ENCODE measurements at regions not wholly inside any gene's neighbourhood (a gene's known extent, or its start where the extent isn't known, plus 50 kb on each side); places are given as distances from the start of the nearest gene placed in this dataset.
A peak's percentile ranks its signal among the peaks of the same experiment; 100 is the strongest.

DNA sequence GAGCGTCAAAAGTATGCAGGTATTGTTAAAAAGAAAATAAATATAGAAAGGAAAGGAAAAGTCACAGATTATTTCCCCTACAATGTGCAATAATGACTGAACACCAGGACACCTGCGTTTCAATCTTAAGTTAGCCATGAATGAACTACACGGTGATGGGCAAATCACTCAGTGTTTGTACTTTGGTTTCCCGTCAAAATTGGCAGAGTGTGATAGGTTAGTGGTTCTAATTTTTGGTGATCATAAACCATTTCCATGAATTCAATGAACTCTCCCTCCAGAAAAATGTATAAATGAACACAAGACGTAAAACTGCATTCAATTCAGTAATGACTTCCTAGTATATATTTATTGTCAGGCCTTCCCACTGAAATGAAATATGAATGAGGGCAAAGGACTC lies 59.0 kb upstream of the ITGA1 start:
- WGBS (ENCODE audit: insufficient coverage): no CpG with 5 or more reads among the region's 5 CpGs
- no peaks in the 10 kb centered on the region for H3K36me3 Mint-ChIP-seq
- H3K27ac Mint-ChIP-seq: peak overlapping the region; percentile 7 to 37
- POLR2A ChIA-PET: interaction anchor here in 1 of 2 donors (0.5 kb wide), 1 partner anchor 62 kb away, joined by 3 read pairs; no protein-coding TSS in a partner anchor
- ATAC-seq (replicated peaks in 1 of 4): no peak
- no peak overlapping the region for H3K4me3 Mint-ChIP-seq
- Histone ChIP-seq H3K27ac (ENCODE audit: low read length) (no peak overlapping the region), H3K27me3 (replicated peaks in 1 of 2; ENCODE audit: control insufficient read depth in 2 of 2, extremely low read depth in 1 of 2, insufficient read depth in 2 of 2, low read length in 1 of 2) (no peaks in the 10 kb centered on the region), H3K4me1 (ENCODE audit: control insufficient read depth in 1 of 2, extremely low read depth in 1 of 2, insufficient read depth in 2 of 2, low read length in 2 of 2) (peaks cover 28 to 46% of the 10 kb centered on the region in 2 experiments), H3K36me3 (ENCODE audit: control insufficient read depth in 2 of 2, extremely low read depth in 1 of 2, insufficient read depth in 1 of 2, low read length in 1 of 2) (no peaks in the 10 kb centered on the region), H3K4me3 (ENCODE audit: control insufficient read depth in 1 of 2, extremely low read depth in 1 of 2, low read length in 1 of 2) (no peak overlapping the region), H3K9me3 (no peaks in the 10 kb centered on the region)
- CTCF ChIA-PET: interaction anchor here in 1 of 2 donors (0.6 to 1.2 kb wide), 3 partner anchors 52 to 187 kb away, joined by 3 to 8 read pairs (median 3); no protein-coding TSS in a partner anchor
- peaks cover 0 to 11% (median 7%) of the 10 kb centered on the region in 3 donors for H3K9me3 Mint-ChIP-seq
- H3K4me1 Mint-ChIP-seq: peaks cover 61 to 66% (median 64%) of the 10 kb centered on the region in 3 donors
- no peaks in the 10 kb centered on the region for H3K27me3 Mint-ChIP-seq
- no peak for DNase-seq

DNA sequence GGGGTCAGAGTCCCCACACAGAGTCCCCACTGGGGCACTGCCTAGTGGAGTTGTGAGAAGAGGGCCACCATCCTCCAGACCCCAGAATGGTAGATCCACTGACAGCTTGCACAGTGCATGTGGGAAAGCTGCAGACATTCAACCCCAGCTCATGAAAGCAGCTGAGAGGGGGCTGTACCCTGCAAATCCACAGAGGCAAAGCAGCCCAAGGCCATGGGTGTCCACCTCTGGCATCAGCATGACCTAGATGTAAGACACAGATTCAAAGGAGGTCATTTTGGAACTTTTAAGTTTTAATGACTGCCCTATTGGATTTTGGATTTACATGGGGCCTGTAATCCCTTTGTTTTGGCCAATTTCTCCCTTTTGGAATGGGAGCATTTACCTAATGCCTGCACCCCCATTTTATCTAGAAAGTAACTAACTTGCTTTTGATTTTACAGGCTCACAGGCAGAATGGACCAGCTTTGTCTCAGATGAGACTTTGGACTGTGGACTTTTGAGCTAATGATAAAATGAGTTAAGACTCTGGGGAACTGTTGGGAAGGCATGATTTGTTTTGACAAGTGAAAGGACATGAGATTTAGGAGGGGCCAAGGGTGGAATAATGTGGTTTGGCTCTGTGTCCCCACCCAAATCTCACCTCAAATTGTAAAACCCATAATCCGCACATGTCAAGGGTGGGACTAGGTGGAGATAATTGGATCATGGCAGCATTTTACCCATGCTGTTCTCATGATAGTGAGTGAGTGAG lies 56.3 kb upstream of the ITGA1 start:
- WGBS (ENCODE audit: insufficient coverage): no CpG with 5 or more reads among the region's 1 CpG
- DNase-seq (no peak), ATAC-seq (replicated peaks in 1 of 4) (no peak)
- Mint-ChIP-seq H3K36me3 (peaks cover under 1% of the 10 kb centered on the region), H3K4me3 (no peak overlapping the region), H3K9me3 (peaks cover 0 to 7% (median 5%) of the 10 kb centered on the region in 3 donors), H3K27ac (peak overlapping the region in 1 of 2 donors; percentile 22), H3K4me1 (peaks cover 37 to 39% (median 37%) of the 10 kb centered on the region in 3 donors), H3K27me3 (no peaks in the 10 kb centered on the region)
- no peaks in the 10 kb centered on the region for H3K36me3 ChIP-seq (ENCODE audit: control insufficient read depth in 2 of 2, extremely low read depth in 1 of 2, insufficient read depth in 1 of 2, low read length in 1 of 2)
- H3K27ac ChIP-seq (ENCODE audit: low read length): no peak overlapping the region
- H3K27me3 ChIP-seq (replicated peaks in 1 of 2; ENCODE audit: control insufficient read depth in 2 of 2, extremely low read depth in 1 of 2, insufficient read depth in 2 of 2, low read length in 1 of 2): no peaks in the 10 kb centered on the region
- H3K4me3 ChIP-seq (ENCODE audit: control insufficient read depth in 1 of 2, extremely low read depth in 1 of 2, low read length in 1 of 2): no peak overlapping the region
- POLR2A ChIA-PET: no interaction called here
- peaks cover 8 to 25% of the 10 kb centered on the region in 2 experiments for H3K4me1 ChIP-seq (ENCODE audit: control insufficient read depth in 1 of 2, extremely low read depth in 1 of 2, insufficient read depth in 2 of 2, low read length in 2 of 2)
- CTCF ChIA-PET: interaction anchor here in 1 of 2 donors (0.6 kb wide), 1 partner anchor 246 kb away, joined by 6 read pairs; no protein-coding TSS in a partner anchor
- no peaks in the 10 kb centered on the region for H3K9me3 ChIP-seq

DNA sequence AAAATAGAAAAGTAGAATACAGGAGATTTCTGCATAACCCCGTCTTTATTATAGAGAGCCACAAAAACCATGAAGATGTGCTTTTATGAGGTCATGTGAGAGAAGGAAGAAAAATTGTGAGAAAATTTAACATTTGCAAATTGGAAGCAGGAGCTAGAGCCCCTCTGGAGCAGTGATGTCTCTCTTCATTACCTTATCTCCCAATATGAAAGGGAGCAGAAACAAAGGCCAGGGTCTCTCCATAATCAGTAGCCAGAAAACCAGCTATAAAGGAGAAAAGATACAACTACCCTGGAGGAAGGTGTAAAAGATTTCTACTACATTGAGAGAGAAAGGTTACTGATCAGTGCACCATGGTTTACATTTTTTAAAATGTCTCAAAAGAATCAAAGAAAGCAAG lies 53.2 kb upstream of the ITGA1 start:
- H3K27me3 ChIP-seq (replicated peaks in 1 of 2; ENCODE audit: control insufficient read depth in 2 of 2, extremely low read depth in 1 of 2, insufficient read depth in 2 of 2, low read length in 1 of 2): no peaks in the 10 kb centered on the region
- no peak overlapping the region for H3K27ac ChIP-seq (ENCODE audit: low read length)
- H3K4me3 ChIP-seq (ENCODE audit: control insufficient read depth in 1 of 2, extremely low read depth in 1 of 2, low read length in 1 of 2): no peak overlapping the region
- Mint-ChIP-seq H3K4me1 (peaks cover 26 to 38% (median 29%) of the 10 kb centered on the region in 3 donors), H3K27ac (no peak overlapping the region), H3K9me3 (peaks cover 0 to 7% (median 5%) of the 10 kb centered on the region in 3 donors), H3K36me3 (peaks cover 3% of the 10 kb centered on the region), H3K4me3 (no peak overlapping the region), H3K27me3 (no peaks in the 10 kb centered on the region)
- ATAC-seq (replicated peaks in 1 of 4): no peak
- peaks cover 5 to 16% of the 10 kb centered on the region in 2 experiments for H3K4me1 ChIP-seq (ENCODE audit: control insufficient read depth in 1 of 2, extremely low read depth in 1 of 2, insufficient read depth in 2 of 2, low read length in 2 of 2)
- POLR2A ChIA-PET: no interaction called here
- DNase-seq: no peak
- H3K9me3 ChIP-seq: no peaks in the 10 kb centered on the region
- no CpG with 5 or more reads among the region's 1 CpG for WGBS (ENCODE audit: insufficient coverage)
- CTCF ChIA-PET: no interaction called here
- no peaks in the 10 kb centered on the region for H3K36me3 ChIP-seq (ENCODE audit: control insufficient read depth in 2 of 2, extremely low read depth in 1 of 2, insufficient read depth in 1 of 2, low read length in 1 of 2)

- Histone ChIP-seq H3K4me1 (ENCODE audit: control insufficient read depth in 1 of 2, extremely low read depth in 1 of 2, insufficient read depth in 2 of 2, low read length in 2 of 2) (peaks cover 5 to 21% of the 10 kb centered on the region in 2 experiments), H3K36me3 (ENCODE audit: control insufficient read depth in 2 of 2, extremely low read depth in 1 of 2, insufficient read depth in 1 of 2, low read length in 1 of 2) (no peaks in the 10 kb centered on the region), H3K27me3 (replicated peaks in 1 of 2; ENCODE audit: control insufficient read depth in 2 of 2, extremely low read depth in 1 of 2, insufficient read depth in 2 of 2, low read length in 1 of 2) (no peaks in the 10 kb centered on the region), H3K4me3 (ENCODE audit: control insufficient read depth in 1 of 2, extremely low read depth in 1 of 2, low read length in 1 of 2) (no peak overlapping the region), H3K9me3 (no peaks in the 10 kb centered on the region), H3K27ac (ENCODE audit: low read length) (no peak overlapping the region)
- H3K4me1 Mint-ChIP-seq: peaks cover 22 to 34% (median 24%) of the 10 kb centered on the region in 3 donors
- H3K27ac Mint-ChIP-seq: no peak overlapping the region
- POLR2A ChIA-PET: no interaction called here
- DNase-seq (no peak), ATAC-seq (replicated peaks in 1 of 4) (no peak)
- no peaks in the 10 kb centered on the region for H3K27me3 Mint-ChIP-seq
- peaks cover 0 to 5% (median 3%) of the 10 kb centered on the region in 3 donors for H3K9me3 Mint-ChIP-seq
- peaks cover 3% of the 10 kb centered on the region for H3K36me3 Mint-ChIP-seq
- H3K4me3 Mint-ChIP-seq: no peak overlapping the region
- CTCF ChIA-PET: no interaction called here
- 100% methylated on average over 1 of the region's 4 CpGs for WGBS (ENCODE audit: insufficient coverage)
These were observed 52.6 kb upstream of the ITGA1 start for GRCh38 chr5:52735139-52735538.

Measured in T-cell (primary cell).